RKO (cell line): ENCODE measurements at regions not wholly inside any gene's neighbourhood (a gene's known extent, or its start where the extent isn't known, plus 50 kb on each side); places are given as distances from the start of the nearest gene placed in this dataset.
A peak's percentile ranks its signal among the peaks of the same experiment; 100 is the strongest.
"Not testable (repeated sequence)": the region's sequence is repeated elsewhere in the genome, so short reads cannot be mapped to it uniquely, and the experiment has no call there.

Experiments used
- DNase-seq: peaks from one replicate; pipeline ENCODE4 v3.0.0-alpha.2; 2016; ENCODE audit warnings: low spot score

DNA sequence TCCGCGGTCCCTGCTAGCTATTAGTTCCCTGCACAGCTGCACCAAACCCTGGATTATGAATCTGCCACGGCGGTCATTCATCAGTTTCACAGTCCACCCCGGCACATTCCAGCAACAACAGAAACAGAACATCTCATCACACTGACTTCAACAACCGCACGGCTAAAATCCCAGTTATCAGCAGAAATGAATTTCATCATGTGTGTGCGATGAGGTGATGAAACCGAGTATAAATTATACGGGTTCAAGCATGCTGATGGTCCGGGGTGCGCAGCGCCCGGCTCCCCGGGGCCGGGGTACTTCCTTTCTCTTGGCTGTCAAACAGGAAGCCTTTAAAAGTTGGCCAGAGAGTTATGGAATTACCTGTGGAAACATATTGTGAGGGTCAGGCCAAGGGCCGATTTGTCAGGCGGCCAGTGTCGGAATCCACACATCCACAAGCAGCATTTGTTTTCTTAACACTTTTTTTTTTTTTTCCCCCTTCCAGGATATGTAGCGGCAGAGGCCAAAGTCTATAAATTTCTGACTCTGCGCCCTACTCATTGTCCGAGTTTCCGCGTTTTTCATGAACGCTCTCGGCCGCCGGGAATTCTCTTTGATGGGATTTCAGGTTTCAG lies 420.9 kb upstream of the MGMT start:
- DNase-seq: no peak

DNA sequence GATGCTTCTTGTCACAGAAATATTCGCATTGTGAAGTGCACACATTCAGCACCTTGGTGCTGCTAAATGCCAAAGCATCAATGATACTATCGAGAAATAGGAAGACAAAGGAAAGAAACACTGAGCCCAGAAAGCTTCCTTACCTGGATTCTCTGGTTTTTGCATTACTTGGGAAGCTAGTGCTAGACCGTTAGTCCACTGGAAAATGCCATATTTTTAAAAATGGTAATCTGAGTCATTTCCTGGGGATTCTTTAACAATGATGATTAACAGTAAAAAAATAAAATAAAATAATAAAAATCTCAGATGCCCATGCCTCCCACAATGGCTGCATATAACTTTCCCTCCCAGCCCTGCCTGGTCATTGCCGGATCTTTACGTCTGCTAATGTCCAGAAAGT lies 420.1 kb upstream of the MGMT start:
- DNase-seq: no peak

DNA sequence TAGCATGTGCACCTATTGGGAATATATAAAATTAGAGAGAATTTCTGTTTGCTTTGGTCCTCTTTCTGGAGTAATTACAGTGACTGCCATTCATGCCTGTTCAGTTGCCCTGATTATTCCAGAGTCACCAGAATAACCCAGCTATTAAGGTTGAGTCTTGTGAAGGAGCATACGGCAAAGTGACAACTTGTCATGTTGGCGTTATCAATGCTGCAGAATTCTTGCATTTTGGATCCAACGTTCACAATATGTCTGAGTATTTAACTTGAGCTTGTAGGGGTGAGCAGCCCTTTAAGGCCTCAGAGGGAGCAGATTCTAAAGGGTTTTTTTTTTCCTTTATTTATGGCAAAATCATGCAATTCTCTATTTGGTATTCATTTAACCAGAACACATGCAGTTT lies 419.4 kb upstream of the MGMT start:
- no peak for DNase-seq

DNA sequence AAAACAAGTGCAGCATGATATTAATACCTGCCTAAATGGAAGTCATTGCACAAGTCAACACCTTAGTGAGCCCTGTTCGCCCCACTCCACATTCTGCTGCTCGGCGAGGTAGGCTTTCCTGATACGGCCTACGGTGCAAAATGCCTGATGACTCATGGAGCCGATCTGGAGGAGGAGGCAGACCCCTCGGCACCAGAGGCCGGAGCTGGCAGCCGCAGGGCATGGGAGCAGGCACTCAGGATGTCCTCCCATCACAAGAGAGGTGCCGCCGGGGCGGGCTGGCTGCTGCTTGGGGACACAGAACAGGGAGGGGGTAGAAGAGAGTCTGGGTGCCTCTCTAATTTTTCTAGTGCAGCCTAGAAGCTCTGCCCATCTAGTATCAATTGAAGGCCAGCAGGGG lies 418.5 kb upstream of the MGMT start:
- no peak for DNase-seq

DNA sequence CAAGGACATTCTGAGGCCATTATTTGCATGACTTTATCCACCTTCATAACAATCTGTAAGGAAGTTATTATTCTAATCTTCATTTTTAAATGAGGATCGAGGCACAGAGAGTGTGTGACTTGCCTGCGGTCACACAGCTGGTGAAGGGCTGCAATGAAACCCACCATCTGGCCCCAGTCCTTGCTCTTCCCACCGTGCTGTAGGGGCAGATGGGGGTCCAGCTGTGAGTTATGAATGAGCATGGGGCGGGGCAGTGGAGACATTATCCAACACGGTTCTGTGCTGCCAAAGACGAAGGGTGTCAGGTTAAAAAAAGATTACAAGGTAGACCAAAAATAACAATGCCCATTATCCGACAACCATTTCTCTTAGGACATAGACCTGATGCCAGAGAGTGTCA lies 417.5 kb upstream of the MGMT start:
- no peak for DNase-seq

DNA sequence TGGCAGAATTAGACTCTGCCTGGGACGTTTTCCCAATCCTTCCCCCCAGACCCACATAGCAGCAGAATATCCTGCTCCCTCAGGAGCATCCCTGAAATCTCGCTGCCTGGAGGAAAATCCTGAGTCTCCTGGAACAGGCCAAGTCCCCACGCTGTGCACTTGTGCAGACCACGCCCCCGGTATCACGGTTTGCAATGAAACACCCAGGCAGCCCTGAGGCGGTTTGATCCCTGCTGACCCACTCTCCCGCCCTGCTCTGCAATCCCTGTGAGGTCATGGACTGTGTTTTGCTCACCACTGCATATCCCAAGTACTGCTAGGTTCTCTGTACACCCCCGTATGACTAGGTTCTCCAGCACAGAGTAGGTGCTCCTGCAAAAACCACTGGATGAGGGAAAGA lies 411.8 kb upstream of the MGMT start:
- no peak for DNase-seq

DNA sequence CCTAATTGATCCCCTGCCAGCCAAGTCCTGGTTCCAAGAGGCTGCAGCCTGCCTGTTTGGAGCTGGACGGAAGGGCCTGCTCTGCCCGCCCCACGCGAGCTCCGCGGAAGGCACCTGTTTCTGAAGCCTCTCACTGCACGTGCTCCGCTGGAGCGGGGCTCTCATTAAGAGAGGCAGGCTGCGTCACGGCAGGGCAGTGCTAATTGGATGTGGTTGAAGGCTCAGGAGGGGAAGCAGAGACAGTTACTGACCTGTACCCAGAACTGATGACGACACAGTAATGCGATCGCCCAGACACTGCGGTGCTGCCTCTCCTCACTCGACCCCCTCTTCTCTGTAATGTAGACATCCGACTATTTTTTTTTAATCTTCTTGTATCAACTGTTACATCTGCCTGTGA lies 411.1 kb upstream of the MGMT start:
- DNase-seq: no peak

DNA sequence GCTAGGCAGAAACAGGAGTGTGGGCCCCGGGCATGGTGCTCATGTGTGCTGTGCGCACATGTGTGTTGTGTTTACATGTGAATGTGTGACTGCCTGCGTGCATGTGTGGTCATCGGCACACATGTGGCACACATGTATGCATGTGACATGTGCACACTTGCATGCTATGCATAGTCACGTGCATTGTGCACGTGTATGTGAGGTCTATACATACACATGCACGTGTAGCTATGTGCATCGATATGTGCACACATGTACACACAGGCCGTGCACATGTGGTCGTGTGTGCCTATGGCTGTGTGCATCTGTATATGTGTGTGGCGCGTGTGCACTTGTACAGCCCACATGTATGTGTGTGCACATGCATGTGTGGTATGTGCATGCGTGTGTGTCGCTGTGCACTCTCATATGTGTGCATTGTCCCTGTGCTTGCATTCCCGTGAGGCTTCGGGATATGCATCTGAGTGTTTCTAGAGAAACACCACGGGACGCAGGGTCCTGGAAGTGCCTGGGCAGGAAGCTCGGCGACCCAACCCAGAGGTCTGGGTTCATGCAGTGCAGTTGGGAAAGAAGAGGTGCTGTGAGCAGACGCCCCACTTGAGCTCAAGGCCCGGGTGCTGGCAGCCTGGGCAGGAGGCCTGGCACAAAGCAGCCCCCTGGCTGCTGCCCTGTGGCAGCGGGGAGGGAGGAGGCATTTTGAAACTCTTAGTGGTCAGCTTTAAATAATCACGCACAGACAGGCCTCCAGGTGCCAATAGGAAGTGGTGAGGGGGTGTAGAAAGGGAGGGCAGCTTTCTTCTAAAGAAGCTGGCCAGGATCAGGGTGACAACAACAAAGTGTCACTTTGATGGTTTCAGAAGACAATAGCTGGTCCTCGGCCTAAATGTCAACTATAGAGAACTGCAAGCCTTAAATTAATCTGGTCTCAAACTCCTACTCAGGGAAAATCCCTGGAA lies 410.0 kb upstream of the MGMT start:
- no peak for DNase-seq

DNA sequence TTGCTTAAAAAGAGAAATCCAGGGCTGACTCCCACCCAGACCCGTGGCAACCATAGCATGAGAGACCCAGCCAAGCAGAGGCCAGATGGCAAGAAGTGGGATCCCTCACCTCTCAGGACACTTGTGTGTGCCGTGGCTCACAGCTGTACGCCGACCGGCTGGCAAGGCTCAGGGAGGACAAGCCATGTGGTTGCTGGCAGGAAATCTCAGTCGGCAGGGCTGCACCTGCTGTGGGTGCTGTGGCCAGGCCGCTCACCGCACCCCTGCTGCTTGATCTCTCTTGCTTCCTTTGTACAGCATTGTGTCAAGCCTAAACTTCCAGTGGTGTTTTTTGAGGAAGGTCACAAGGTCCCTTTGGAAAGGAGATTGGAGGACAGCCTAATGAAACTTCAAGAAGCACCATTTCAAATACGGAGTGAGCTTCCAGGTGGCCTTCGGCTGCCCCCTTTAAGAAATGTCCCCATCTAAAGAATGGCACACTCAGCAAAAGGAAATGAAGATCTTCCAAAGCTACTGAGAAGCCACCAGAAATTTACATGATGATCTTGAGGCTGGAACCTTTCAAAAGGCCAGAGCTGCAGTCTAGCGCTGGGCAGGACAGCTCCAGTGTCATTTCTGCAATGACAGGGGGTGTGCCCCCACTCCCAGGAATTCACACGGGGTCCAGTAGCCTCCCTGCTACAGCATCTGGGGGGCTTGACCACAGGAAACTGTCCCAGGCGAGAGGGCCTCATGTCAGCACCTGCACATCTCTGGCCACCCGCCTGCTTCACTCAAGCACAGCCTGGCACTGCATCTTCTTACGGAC lies 409.0 kb upstream of the MGMT start:
- DNase-seq: no peak

DNA sequence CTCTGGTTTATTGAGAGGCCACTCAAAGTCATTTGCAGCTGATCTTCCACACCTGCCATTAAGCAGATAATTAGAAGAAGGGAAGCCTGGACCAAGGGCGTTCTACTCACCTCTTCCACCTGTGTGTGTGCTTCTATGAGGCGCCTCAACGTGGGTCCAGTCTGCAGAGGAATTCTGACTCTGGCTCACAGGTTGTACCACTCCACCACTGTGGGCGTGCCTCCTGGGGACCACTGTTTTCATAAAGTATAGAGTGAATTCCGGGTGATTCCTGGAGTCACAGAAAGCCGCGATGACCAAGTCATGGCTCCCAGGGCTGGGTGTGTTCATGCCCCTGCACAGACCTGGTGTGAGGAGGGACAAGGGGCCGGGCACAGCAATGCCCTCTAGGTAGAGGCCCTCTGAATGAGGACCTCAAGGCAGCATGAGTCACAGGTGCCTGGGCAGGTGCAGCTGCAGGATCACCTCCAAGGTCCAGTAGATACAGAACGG lies 408.3 kb upstream of the MGMT start:
- DNase-seq: no peak

DNA sequence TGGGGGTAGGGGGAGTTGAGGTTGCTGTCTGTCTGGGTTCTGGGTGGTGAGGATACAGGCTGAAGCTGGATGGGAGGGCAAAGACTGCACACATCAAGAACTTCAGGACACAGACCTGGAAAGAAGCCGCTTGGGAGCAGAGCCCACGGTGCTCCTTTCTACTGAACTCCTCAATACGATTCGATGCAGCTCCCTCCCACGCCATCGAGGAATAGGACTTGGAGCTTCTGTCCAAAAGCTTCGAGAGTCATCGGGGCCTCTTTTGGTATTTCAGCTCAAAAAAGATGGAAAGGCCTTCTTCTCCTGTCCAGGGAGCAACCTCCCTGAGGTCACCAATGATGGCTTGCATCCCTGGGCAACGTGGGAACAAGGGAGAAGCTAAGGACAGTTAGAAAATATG lies 407.1 kb upstream of the MGMT start:
- DNase-seq: no peak

DNA sequence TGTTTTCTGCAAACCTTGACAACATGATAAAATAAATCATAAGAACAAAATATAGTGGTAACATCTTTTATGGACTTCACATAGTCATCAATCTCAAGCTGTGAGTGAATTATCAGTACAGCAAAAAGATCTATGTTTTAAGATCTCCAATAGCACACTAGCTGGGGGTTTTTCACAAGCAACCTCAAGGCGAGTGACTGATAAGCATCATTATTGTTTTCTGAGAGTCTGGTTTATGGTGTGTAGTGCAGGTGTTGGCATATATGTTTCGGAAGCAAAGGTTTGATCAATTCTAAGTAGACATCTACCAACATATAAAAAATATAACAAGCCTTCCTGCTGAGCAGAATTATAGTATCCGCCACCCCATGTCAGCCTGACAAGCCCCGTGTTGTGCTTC lies 403.8 kb upstream of the MGMT start:
- DNase-seq: no peak

DNA sequence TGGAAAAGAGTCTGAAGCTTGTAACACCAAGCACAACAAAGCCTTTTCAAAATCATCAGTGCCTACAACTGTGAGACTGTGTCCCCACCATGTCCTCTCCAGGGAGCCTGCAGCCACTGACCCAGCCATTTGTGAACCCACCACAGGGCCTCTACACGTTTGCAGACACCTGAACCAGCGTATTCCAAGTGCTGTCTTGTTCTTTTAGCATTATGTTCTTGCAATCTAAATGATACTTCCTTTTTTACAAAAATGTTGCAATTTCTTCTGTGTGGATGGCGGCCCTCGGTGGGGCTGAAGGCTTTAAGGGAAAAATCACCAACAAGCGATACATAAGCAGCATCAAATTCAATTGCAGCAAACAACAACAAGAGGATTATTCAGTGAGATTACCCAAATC lies 403.2 kb upstream of the MGMT start:
- no peak for DNase-seq

DNA sequence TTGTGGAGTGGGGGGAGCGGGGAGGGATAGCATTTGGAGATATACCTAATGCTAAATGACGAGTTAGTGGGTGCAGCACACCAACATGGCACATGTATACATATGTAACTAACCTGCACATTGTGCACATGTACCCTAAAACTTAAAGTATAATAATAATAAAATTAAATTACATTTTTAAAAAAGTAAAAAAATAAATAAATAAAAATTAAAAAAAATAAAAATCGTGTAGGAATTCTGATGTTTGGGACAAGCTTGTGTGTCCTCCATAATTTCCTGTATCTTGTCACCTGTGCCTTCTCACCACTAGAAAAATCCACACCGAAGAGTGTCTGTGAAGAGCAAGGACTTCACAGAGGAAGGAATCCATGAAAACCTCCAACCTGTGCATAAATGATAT lies 400.5 kb upstream of the MGMT start:
- DNase-seq: not testable (repeated sequence)

DNA sequence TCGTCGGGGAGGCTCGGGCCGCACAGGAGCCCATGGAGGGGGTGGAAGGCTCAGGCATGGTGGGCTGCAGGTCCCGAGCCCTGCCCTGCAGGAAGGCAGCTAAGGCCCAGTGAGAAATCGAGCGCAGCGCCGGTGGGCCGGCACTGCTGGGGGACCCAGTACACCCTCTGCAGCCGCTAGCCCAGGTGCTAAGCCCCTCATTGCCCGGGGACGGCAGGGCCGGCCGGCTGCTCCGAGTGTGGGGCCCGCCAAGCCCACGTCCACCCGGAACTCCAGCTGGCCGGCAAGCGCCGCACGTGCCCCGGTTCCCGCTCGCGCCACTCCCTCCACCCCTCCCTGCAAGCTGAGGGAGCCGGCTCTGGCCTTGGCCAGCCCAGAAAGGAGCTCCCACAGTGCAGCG lies 395.6 kb upstream of the MGMT start:
- DNase-seq: not testable (repeated sequence)

DNA sequence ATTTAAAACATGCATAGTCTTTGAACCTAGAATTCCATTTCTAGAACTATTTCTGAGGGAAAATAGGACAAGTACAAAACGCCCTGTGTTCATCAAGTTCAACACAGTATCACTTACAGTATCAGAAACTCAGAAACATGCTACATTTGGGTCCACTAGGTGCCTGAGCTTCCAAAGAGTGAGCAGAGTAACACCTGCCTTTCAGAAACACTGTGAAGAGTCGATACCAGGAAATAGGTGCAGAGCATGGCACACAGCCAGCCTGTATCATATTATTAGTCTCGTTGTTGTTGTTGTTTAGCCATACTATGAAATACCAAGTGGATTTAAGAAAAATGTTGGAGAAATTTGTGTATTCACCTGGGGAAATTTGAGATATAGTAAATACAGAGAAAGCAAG lies 392.1 kb upstream of the MGMT start:
- no peak for DNase-seq

DNA sequence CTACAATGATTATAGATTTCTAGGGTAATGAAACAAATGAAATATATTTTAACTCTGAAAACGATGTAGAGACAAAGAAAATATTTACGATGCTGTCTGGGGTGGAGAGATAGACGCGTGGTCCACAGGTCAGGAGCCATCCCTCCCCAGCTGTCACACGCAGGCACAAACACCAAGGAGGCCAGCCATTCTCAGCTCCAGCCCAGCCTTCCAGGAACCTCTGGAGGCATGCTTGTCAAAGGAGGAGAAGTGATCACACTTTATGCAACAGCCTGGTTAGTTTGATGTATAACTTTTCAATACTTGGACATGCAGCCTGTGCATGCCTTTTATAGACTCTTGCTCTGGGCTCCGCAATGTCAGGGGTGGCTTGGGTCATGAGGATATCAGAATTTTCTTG lies 391.5 kb upstream of the MGMT start:
- DNase-seq: no peak

DNA sequence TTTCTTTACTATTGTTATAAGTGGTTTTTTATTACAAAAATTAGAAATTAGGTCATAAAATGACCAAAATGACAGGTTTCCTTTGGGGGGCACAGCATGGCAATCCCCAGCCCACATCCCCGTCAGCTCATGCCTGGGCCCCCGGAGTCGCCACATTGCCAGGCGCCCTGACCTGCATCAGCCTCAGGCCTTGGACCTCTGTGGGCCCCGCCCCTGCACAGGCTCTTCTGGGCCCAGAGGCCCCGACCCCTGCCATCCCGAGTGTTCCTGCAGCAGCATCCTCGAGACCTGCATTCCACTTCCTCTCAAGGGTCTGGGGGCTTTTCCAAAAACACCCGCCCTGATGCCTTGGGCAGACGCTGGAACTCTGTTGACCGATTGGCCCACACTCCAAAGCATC lies 391.1 kb upstream of the MGMT start:
- DNase-seq: no peak

DNA sequence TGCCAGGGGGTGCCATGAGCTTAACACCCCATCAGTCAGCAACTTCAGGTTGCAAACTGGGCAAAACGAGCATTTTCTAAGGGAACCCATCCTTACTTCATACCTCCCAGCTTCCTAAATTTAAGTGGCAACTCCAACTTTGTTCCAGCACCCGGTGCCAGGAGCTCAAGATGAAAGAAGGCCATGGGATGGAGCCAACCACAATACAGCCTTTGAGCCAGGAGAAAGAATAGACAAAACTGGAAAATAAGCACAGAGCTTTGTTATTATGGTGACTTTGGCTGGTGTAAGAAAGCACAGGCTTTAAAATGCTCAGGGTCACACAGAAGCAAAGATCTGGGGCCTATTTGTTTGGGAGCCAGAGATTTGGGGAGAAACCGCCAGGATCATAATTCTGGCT lies 388.7 kb upstream of the MGMT start:
- no peak for DNase-seq

DNA sequence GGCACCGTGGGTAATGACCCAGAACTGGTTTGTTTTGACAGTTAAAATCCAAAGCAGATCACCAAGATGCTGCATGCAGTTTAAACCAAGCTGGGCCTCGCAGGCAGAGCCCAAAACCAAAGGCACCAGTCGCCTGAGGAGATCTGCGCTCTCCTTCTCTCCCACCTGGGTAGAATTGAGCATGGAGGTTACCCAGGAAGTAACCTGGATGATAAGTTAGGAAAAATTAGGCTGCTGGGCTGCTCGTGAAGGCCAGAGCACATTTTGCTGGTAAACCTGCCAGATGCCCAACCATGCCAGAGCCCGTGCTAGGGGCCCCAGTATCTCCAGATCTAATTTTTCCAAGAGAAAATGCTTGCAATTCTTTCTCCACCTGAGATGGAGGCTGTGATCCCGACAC lies 388.3 kb upstream of the MGMT start:
- no peak for DNase-seq

DNA sequence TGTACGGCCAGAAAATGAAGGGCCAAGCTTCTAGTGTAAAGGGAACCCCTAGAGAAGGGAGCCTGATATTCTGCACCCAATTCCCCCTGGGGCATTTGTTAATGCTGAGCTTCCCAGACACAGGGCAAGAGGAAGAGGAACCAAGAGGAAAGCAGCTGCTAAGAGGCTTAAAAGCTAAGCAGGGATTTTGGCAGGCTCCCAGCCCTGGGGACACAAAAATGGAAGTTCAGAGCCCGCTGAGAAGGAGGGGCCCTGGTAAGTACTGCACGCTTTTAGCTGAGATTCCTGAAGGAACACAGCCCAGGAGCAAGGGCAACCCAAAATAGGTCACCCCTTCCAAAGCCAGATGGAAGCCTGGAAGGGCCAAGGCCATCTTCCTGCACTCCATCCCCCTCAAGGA lies 387.3 kb upstream of the MGMT start:
- DNase-seq: no peak

DNA sequence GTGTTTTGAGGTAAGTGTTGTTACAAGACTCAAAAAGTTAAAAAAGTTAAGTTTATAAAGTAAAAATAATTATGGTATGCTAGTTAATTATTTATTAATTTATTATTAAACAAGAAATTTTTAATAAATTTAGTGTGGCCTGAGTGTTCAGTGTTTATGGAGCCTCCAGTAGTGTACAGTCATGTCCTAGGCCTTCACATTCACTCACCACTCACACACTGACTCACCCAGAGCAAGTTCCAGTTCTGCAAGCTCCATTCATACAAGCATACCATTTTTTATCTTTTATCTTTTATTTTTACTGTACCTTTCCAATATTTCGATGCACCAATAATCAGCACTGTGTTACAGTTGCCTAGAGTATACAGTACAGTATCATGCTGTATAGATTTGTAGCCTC lies 381.2 kb upstream of the MGMT start:
- peak; percentile 35 for DNase-seq

DNA sequence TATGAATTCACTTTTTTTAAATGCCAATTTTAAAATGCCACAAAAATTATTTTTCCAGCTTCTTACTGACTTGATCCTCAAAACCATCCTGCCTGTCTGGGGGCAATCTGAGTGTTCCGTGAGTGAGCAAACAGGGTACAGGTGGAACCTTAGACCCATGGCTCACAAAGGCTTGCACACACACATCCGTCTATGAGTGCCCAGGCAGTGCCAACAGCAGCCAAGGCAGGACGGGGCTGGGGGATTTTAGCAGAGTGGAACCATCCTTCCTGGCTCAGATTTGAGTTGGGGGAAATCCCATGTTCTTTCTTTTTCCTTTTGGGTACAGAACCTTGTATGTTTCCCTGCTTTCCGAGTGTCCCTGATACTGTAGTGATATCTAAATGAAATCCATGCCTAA lies 377.7 kb upstream of the MGMT start:
- DNase-seq: no peak
